ENCODE measurements at regions not wholly inside any gene's neighbourhood (a gene's known extent, or its start where the extent isn't known, plus 50 kb on each side); places are given as distances from the start of the nearest gene placed in this dataset.

DNA sequence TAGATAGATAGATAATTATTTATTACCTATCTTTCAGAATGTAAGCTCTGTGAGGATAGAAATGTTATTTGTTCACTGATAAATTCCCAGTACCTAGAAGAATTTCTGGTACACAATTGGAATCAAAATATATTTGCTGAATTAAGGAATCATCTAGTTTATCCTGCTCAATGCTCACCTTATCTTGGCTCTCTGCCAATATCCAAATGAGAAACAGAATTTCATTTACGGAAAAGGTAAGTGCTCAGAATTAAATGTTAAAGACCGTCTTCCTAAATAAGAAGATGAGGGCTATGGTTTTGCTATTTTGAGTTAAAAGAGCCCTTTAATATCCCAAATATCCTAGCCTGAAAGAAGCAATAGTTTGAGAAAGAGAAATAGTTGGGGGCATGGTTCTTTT lies 232.1 kb upstream of the PDE4D start:
- Histone ChIP-seq H3K9me3 (no peaks in the 10 kb centered on the region), H3K27ac (no peak overlapping the region), H3K27me3 (no peaks in the 10 kb centered on the region), H3K4me1 (ENCODE audit: insufficient read depth) (no peaks in the 10 kb centered on the region), H3K36me3 (no peaks in the 10 kb centered on the region), H3K4me3 (no peak overlapping the region)
- WGBS, 3 donors: 86 to 89% (median 88%) methylated on average over 2 of the region's 2 CpGs
- no peak for DNase-seq
- TF ChIP-seq, protein P1, sequence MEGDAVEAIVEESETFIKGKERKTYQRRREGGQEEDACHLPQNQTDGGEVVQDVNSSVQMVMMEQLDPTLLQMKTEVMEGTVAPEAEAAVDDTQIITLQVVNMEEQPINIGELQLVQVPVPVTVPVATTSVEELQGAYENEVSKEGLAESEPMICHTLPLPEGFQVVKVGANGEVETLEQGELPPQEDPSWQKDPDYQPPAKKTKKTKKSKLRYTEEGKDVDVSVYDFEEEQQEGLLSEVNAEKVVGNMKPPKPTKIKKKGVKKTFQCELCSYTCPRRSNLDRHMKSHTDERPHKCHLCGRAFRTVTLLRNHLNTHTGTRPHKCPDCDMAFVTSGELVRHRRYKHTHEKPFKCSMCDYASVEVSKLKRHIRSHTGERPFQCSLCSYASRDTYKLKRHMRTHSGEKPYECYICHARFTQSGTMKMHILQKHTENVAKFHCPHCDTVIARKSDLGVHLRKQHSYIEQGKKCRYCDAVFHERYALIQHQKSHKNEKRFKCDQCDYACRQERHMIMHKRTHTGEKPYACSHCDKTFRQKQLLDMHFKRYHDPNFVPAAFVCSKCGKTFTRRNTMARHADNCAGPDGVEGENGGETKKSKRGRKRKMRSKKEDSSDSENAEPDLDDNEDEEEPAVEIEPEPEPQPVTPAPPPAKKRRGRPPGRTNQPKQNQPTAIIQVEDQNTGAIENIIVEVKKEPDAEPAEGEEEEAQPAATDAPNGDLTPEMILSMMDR (IDR thresholded peaks at IDR 0.05): no peak
- TF ChIP-seq EP300 (IDR thresholded peaks at IDR 0.05): no peak
- no peak for TF ChIP-seq POLR2A (IDR thresholded peaks at IDR 0.05)
- intact Hi-C loops (cut with DNase I): no loop called here

DNA sequence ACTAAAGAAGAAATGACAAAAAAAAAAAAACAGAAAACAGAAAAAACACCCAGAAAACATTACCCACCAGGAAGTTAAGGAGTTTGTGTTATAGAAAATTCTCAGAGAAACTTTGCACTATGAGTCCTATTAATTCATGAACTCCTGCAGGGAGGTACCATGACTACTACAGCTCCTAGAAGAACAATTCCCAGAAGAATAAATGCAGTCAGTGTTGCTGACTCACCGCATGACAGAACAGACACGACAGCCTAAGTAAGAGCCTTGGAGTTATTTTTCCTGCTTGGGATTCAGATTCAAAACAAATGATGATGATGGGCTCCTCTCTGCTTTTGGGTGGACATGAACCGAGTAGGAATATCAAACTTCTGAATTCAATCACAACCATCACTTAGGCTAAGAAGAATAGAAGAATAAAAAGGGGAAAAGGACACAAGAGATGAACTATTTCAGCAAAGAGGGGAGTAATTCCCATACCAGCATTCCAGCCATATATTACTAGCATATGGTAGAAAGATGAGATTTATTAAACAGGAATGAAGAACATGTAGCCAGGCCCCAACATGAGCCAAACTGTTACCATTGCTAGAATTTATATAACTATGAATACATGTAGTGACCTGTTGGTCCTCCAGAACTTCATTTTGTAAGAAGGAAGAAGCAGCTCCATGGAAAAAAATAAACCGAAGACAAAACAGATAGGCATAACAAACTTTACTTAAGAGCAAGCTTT lies 209.6 kb upstream of the PDE4D start:
- Histone ChIP-seq H3K9me3 (no peaks in the 10 kb centered on the region), H3K4me1 (ENCODE audit: insufficient read depth) (no peaks in the 10 kb centered on the region), H3K27me3 (no peaks in the 10 kb centered on the region), H3K4me3 (no peak overlapping the region), H3K27ac (no peak overlapping the region), H3K36me3 (no peaks in the 10 kb centered on the region)
- TF ChIP-seq, protein P1 (IDR thresholded peaks at IDR 0.05): no peak
- TF ChIP-seq EP300 (IDR thresholded peaks at IDR 0.05) (no peak), POLR2A (IDR thresholded peaks at IDR 0.05) (no peak)
- DNase-seq: no peak
- intact Hi-C loops (cut with DNase I): no loop called here
- WGBS, 3 donors: 83 to 87% (median 86%) methylated on average over 4 of the region's 4 CpGs

DNA sequence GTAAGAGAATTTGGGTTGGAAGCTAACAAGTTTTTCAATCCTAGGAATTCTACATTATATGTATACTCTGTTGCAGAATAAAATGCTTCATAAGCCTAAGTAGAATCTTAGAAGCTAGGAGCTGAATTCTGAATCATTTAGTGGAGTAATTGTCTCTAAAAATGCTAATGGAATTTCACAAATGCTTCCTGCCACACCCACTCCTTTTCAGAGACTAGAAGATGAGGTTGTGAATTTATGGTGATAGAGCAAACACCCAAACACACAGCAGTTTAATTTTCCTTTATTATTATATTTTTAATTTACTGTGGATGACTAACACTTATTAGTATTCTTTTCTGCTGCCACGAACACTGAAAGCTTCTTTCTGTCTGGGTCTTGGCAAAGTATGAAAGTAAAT lies 208.0 kb upstream of the PDE4D start:
- no peaks in the 10 kb centered on the region for H3K36me3 ChIP-seq
- no peaks in the 10 kb centered on the region for H3K9me3 ChIP-seq
- H3K27ac ChIP-seq: no peak overlapping the region
- intact Hi-C loops (cut with DNase I): no loop called here
- no peak overlapping the region for H3K4me3 ChIP-seq
- H3K27me3 ChIP-seq: no peaks in the 10 kb centered on the region
- 31 to 42% (median 37%) methylated on average over 1 of the region's 1 CpG for WGBS, 3 donors
- TF ChIP-seq EP300 (IDR thresholded peaks at IDR 0.05) (no peak), POLR2A (IDR thresholded peaks at IDR 0.05) (no peak)
- TF ChIP-seq, protein P1 (IDR thresholded peaks at IDR 0.05): no peak
- no peaks in the 10 kb centered on the region for H3K4me1 ChIP-seq (ENCODE audit: insufficient read depth)
- no peak for DNase-seq

DNA sequence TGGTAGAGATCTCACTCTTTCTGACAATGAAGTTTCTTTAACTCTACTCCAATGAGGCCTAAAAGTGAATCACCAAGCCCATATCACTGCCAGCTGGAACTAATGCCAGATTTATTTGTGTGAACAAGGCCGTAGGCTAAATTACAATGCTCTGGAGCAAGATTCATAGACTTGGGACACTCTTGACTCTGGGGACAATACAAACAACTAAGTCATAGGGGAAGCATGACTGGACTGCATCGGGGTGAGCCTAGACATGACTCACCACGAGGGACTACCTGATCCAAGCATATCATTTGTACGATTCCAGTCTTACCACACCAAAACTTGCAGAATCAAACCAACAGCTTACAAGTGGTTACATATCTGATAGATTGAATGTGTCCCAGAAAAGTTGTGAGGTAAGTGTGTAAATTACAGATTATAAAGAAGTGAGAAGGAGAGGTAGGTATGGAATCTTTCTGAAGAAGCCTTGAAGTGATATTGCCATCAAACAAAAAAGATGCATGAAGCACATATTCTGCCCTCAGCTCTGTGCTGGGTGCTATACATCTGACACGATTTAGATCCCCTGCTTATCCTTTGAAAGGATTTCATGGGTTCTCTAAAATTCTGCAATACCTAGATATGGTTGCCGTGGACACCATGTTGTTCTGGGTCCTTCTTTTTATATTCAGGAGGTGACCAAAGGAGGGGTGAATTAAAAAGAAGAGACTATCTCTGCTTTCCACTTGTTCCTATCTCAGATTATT lies 199.3 kb upstream of the PDE4D start:
- Histone ChIP-seq H3K9me3 (no peaks in the 10 kb centered on the region), H3K27ac (no peak overlapping the region), H3K4me3 (no peak overlapping the region), H3K36me3 (no peaks in the 10 kb centered on the region), H3K27me3 (no peaks in the 10 kb centered on the region), H3K4me1 (ENCODE audit: insufficient read depth) (no peaks in the 10 kb centered on the region)
- DNase-seq: no peak
- TF ChIP-seq EP300 (IDR thresholded peaks at IDR 0.05): no peak
- 68 to 86% (median 81%) methylated on average over 6 of the region's 6 CpGs for WGBS, 3 donors
- intact Hi-C loops (cut with DNase I): no loop called here

DNA sequence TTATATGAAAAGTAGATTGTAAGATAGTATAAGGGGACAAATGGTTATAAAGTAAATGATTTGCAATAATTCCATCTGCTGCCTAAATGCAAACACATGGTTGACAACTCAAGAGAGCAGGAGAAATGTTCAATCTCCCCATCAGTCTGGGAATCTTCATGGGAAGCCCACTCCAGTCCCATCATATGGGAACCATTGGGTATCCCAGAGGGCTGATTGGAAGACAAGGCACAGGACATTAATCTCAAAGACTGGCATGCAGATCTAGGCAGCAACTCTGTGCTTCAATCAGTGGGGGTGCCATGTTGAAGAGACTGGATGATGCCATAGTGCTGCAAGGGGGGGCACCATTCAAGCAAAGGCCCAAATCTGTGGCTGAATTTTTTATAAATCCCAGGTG lies 193.1 kb upstream of the PDE4D start:
- TF ChIP-seq EP300 (IDR thresholded peaks at IDR 0.05): no peak
- H3K4me1 ChIP-seq (ENCODE audit: insufficient read depth): no peaks in the 10 kb centered on the region
- DNase-seq: no peak
- H3K36me3 ChIP-seq: no peaks in the 10 kb centered on the region
- H3K4me3 ChIP-seq: no peak overlapping the region
- no peaks in the 10 kb centered on the region for H3K27me3 ChIP-seq
- H3K9me3 ChIP-seq: no peaks in the 10 kb centered on the region
- intact Hi-C loops (cut with DNase I): no loop called here
- no peak overlapping the region for H3K27ac ChIP-seq
